ENCODE measurements at regions not wholly inside any gene's neighbourhood (a gene's known extent, or its start where the extent isn't known, plus 50 kb on each side); places are given as distances from the start of the nearest gene placed in this dataset.
A peak's percentile ranks its signal among the peaks of the same experiment; 100 is the strongest.

GRCh38 chr1:147811273-147811672, 50.9 kb upstream of the GJA5 start:
- DNase-seq, result peak; percentile 3

DNA sequence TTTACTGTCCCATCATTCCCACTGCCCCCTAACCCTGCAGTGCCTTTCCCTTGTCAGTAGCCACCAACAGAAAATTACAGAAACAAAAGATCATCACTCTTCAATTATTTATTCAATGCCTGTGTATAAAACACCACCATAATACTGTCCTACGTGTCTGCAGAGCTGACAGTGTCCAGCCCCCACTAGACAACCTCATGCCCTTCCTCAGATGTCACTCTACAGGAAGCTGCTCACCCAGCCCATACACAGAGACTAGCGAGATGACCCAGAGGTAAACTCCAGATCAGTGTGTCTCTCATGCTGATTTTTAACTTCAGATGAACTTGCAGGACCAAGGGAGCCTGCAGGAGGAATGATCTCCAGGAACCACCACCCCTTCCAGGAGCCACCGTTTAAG, 51.3 kb upstream of the GJA5 start:
- no peak for DNase-seq

GRCh38 chr1:147812799-147813198, 52.4 kb upstream of the GJA5 start:
- no peak for DNase-seq

DNA sequence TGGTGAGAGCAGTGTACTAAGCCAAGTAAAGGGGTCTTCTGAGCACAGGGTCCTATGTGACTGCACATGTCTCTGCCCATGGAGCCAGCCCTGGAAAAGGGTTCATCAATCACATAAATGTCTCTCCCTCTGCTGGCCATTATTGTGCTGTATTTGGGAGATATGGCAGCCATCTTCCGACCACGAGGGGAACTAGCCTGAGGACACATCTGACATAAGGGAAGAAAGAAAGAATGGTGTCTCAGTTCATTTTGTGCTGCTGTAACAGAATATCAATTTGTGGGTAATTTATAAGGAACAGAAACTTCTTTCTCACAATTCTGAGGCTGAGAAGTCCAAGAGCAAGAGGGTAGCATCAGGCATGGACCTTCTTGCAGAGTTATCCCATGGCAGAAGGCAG, 55.1 kb upstream of the GJA5 start:
- no peak for DNase-seq

GRCh38 chr1:147820761-147821297, 60.4 kb upstream of the GJA5 start:
- no peak for DNase-seq

GRCh38 chr1:147821883-147822282, 61.5 kb upstream of the GJA5 start:
- no peak for DNase-seq

GRCh38 chr1:147822292-147822691, 61.9 kb upstream of the GJA5 start:
- no peak for DNase-seq

GRCh38 chr1:147824001-147824400, 63.6 kb upstream of the GJA5 start:
- DNase-seq, result no peak

GRCh38 chr1:147824798-147825197, 64.4 kb upstream of the GJA5 start:
- no peak for DNase-seq

- DNase-seq, result no peak
Observed at GRCh38 chr1:147825586-147825985, 65.2 kb upstream of the GJA5 start.

GRCh38 chr1:147826259-147826658, 65.9 kb upstream of the GJA5 start:
- no peak for DNase-seq

- DNase-seq, result no peak
Observed at GRCh38 chr1:147833231-147833860, 69.2 kb upstream of the GJA8 start.

GRCh38 chr1:147834181-147834580, 68.4 kb upstream of the GJA8 start:
- no peak for DNase-seq

DNA sequence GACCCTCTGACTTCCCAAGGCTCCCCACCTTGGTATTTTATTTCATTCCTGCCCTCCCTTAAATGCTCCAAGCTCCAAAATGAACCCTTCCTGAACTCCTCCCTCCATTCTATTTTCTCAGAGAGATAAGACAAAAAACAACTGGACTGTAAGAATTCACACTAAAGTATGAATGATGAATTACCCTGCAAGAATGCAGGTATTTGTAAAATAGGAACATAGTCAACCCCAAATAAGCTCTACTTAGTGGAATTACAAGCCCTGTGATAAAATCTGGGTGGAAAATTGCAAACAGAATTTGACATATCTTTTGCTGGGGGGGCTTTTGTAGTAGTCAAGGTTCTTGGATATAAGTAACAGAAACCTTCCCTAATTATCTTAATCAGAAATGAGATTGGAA, 67.8 kb upstream of the GJA8 start:
- DNase-seq, result no peak

GRCh38 chr1:147837129-147837963, 65.2 kb upstream of the GJA8 start:
- DNase-seq, result no peak

GRCh38 chr1:147837964-147838292, 64.7 kb upstream of the GJA8 start:
- no peak for DNase-seq

- no peak for DNase-seq
Observed at GRCh38 chr1:147840909-147841308, 61.7 kb upstream of the GJA8 start.

GRCh38 chr1:147842578-147842977, 60.0 kb upstream of the GJA8 start:
- DNase-seq, result no peak

GRCh38 chr1:147843486-147843885, 59.1 kb upstream of the GJA8 start:
- DNase-seq, result no peak

DNA sequence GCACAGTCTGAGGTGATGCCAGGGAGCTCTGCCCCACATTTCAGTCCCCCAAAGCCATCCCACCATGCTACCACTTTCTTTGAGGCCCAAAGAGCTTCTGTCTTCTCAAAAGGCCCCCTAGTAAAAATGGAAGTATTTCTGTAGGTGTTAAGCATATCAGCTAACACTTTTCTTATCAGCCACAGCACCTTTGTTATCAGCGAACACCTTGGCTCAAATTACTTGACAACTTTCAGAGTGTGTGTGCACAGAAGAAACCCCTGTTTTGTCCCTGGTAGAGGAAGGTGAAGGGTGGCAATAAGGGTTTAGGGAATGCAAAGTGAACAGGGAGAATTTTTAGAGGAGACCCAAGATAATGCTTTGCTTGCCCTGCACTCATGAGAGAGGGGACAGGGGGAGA, 54.8 kb upstream of the GJA8 start:
- DNase-seq, result no peak

GRCh38 chr1:147849098-147849895, 53.3 kb upstream of the GJA8 start:
- DNase-seq, result no peak

GRCh38 chr1:147850737-147851136, 51.9 kb upstream of the GJA8 start:
- DNase-seq, result no peak

- no peak for DNase-seq
Observed at GRCh38 chr1:147851149-147851548, 51.4 kb upstream of the GJA8 start.

All from retina (tissue), 1 donor.